ENCODE measurements at regions not wholly inside any gene's neighbourhood (a gene's known extent, or its start where the extent isn't known, plus 50 kb on each side); places are given as distances from the start of the nearest gene placed in this dataset.

DNA sequence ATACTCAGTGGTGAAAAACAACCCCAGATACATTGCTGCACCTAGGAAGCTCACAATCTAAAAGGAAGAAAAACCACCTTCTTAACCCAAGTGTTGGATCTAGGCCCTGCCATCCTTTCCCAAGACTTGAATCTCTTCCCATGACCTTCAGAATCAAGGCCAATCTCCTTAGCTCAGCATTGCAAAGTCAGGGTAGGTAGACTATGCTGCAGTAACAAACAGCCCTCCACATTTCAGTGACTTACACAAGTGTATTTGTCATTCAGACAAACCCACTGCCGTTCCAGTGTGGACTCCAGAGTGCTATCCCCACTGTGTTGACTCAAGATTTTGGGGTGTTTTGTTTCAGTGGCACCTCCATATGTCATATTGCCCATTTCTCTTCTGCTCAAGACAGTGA, 278.4 kb downstream of the UACA start (continued):
- TF ChIP-seq, protein P1, sequence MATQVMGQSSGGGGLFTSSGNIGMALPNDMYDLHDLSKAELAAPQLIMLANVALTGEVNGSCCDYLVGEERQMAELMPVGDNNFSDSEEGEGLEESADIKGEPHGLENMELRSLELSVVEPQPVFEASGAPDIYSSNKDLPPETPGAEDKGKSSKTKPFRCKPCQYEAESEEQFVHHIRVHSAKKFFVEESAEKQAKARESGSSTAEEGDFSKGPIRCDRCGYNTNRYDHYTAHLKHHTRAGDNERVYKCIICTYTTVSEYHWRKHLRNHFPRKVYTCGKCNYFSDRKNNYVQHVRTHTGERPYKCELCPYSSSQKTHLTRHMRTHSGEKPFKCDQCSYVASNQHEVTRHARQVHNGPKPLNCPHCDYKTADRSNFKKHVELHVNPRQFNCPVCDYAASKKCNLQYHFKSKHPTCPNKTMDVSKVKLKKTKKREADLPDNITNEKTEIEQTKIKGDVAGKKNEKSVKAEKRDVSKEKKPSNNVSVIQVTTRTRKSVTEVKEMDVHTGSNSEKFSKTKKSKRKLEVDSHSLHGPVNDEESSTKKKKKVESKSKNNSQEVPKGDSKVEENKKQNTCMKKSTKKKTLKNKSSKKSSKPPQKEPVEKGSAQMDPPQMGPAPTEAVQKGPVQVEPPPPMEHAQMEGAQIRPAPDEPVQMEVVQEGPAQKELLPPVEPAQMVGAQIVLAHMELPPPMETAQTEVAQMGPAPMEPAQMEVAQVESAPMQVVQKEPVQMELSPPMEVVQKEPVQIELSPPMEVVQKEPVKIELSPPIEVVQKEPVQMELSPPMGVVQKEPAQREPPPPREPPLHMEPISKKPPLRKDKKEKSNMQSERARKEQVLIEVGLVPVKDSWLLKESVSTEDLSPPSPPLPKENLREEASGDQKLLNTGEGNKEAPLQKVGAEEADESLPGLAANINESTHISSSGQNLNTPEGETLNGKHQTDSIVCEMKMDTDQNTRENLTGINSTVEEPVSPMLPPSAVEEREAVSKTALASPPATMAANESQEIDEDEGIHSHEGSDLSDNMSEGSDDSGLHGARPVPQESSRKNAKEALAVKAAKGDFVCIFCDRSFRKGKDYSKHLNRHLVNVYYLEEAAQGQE (IDR thresholded peaks at IDR 0.05; ENCODE audit: low read depth) = no peak
- TF ChIP-seq ZFX (IDR thresholded peaks at IDR 0.05) (no peak), ZNF274 (IDR thresholded peaks at IDR 0.05; ENCODE audit: low read depth, low read length) (no peak), FOSL1 (IDR thresholded peaks at IDR 0.05; ENCODE audit: low read depth) (no peak)

DNA sequence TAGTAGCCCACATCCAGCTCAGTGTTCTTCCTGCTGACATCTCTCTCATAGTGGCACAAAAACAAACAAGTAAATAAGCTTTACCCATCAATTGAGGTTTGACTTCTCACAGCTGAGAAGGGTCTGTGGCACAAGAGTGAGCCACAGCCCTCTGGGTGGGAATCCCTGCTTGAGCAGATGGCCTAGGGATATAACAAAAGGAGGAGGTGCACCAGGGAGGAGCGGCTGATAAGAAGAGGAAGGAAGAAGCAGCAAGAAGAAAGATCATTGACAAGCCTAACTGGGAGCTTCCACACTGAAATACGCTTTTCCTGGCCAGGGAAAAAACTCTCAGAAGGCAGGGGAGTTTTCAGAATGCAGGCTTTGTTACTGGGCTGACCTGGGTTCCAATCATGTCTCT, 279.8 kb downstream of the UACA start:
- no peaks in the 10 kb centered on the region for H3K9me3 ChIP-seq (ENCODE audit: control insufficient read depth in 1 of 2, insufficient read depth in 1 of 2, low read depth in 1 of 2, low read length in 2 of 2)
- intact Hi-C loops (cut with micrococcal nuclease) = loop anchor here (10.0 kb wide), 1 partner anchor 379 kb away; no protein-coding TSS in a partner anchor
- RAD21 ChIA-PET (ENCODE audit: low non-redundant PET in 1 of 2, low total read pairs in 2 of 2, uncharacterized antibody in 2 of 2, unreplicated experiment in 2 of 2) = no interaction called here
- BruUV-seq (replicated peaks) = no TSS peak
- H2AFZ ChIP-seq (ENCODE audit: low read depth, low read length, poor library complexity, severe bottlenecking) = no peak overlapping the region
- no peaks in the 10 kb centered on the region for H3K4me1 ChIP-seq (ENCODE audit: control insufficient read depth in 1 of 2, insufficient read depth in 2 of 2, low read length in 2 of 2)
- no peaks in the 10 kb centered on the region for H3K9me2 ChIP-seq (ENCODE audit: insufficient read depth)
- no peaks in the 10 kb centered on the region for H4K20me1 ChIP-seq (ENCODE audit: insufficient read depth)
- H3K36me3 ChIP-seq (ENCODE audit: control insufficient read depth in 1 of 2, insufficient read depth in 2 of 2, low read length in 2 of 2) = no peaks in the 10 kb centered on the region
- no peak overlapping the region for H3K4me2 ChIP-seq (ENCODE audit: low read length)
- H3K27ac ChIP-seq (ENCODE audit: low read depth, low read length) = no peak overlapping the region
- H3K4me3 ChIP-seq (replicated peaks in 1 of 2; ENCODE audit: low read depth in 1 of 2, low read length in 2 of 2) = no peak overlapping the region
- no peak for ATAC-seq
- H3K79me2 ChIP-seq (ENCODE audit: insufficient read depth, low read length) = no peaks in the 10 kb centered on the region
- H3K27me3 ChIP-seq (ENCODE audit: insufficient read depth, low read length) = no peaks in the 10 kb centered on the region
- CTCF ChIA-PET = interaction anchor here (1.2 kb wide), 1 partner anchor 16 kb away, joined by 3 read pairs; no protein-coding TSS in a partner anchor
- DNase-seq (ENCODE audit: low read depth, low spot score) = no peak
- POLR2A ChIA-PET = no interaction called here
- no peak overlapping the region for H3K9ac ChIP-seq (ENCODE audit: low read length)
- TF ChIP-seq EZH2phosphoT487 (IDR thresholded peaks at IDR 0.05; ENCODE audit: borderline replicate concordance) (no peak), TCF7L2 (IDR thresholded peaks at IDR 0.05; ENCODE audit: borderline replicate concordance, extremely low read depth, insufficient read depth, insufficient read length) (no peak), RAD21 (IDR thresholded peaks at IDR 0.05; ENCODE audit: low read depth) (no peak), CEBPB (IDR thresholded peaks at IDR 0.05; ENCODE audit: low read depth) (no peak), YY1 (IDR thresholded peaks at IDR 0.05; ENCODE audit: extremely low read depth, insufficient replicate concordance, low read depth, low read length) (no peak), CBX3 (IDR thresholded peaks at IDR 0.05; ENCODE audit: low read depth) (no peak), POLR2A (IDR thresholded peaks at IDR 0.05; ENCODE audit: borderline replicate concordance, extremely low read depth, insufficient read depth, insufficient read length) (no peak), EGR1 (IDR thresholded peaks at IDR 0.05; ENCODE audit: low read depth) (no peak), SIN3A (IDR thresholded peaks at IDR 0.05; ENCODE audit: low read depth) (no peak), ELF1 (IDR thresholded peaks at IDR 0.05; ENCODE audit: borderline replicate concordance, low read depth) (no peak)
- TF ChIP-seq, protein P1 (IDR thresholded peaks at IDR 0.05; ENCODE audit: low read depth) = no peak
- TF ChIP-seq, protein P2, sequence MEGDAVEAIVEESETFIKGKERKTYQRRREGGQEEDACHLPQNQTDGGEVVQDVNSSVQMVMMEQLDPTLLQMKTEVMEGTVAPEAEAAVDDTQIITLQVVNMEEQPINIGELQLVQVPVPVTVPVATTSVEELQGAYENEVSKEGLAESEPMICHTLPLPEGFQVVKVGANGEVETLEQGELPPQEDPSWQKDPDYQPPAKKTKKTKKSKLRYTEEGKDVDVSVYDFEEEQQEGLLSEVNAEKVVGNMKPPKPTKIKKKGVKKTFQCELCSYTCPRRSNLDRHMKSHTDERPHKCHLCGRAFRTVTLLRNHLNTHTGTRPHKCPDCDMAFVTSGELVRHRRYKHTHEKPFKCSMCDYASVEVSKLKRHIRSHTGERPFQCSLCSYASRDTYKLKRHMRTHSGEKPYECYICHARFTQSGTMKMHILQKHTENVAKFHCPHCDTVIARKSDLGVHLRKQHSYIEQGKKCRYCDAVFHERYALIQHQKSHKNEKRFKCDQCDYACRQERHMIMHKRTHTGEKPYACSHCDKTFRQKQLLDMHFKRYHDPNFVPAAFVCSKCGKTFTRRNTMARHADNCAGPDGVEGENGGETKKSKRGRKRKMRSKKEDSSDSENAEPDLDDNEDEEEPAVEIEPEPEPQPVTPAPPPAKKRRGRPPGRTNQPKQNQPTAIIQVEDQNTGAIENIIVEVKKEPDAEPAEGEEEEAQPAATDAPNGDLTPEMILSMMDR (IDR thresholded peaks at IDR 0.05 in 2 of 3, conservative IDR thresholded peaks at IDR 0.05 in 1 of 3; ENCODE audit: borderline replicate concordance in 1 of 3, insufficient read depth in 1 of 3, low read depth in 2 of 3, low read length in 2 of 3) = no peak
- TF ChIP-seq, protein P3, sequence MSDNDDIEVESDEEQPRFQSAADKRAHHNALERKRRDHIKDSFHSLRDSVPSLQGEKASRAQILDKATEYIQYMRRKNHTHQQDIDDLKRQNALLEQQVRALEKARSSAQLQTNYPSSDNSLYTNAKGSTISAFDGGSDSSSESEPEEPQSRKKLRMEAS (IDR thresholded peaks at IDR 0.05) = no peak
